Endothelial cell of hepatic sinusoid (primary cell): ENCODE measurements at regions not wholly inside any gene's neighbourhood (a gene's known extent, or its start where the extent isn't known, plus 50 kb on each side); places are given as distances from the start of the nearest gene placed in this dataset.
"Not testable (repeated sequence)": the region's sequence is repeated elsewhere in the genome, so short reads cannot be mapped to it uniquely, and the experiment has no call there.

Experiments
- in situ Hi-C: cut with HindIII; loops from 2 replicates; pipeline ENCODE4 v1.10.0; 2017; ENCODE audit warnings: low sequenced_read_pairs

DNA sequence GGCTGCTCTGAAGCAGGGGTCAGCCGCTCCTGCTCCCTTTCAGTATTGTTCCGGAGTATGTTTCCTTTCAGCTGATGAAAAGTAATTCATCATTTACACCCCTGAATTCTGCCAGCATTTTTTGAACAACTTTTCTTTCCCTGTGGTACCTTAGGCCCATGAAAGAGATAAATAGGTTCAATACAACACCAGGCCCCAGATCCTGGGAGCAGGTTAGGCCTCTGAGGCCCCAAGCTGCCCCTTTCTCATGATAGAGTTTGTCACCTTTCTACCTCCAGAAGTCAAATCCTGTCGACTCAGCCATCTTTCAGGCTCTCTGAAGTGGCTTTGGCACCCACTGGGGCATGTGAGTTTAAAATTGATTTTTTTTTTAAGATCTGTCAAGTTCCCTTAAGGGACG, 1415.1 kb upstream of the ZEB2 start:
- in situ Hi-C loops: no loop called here

DNA sequence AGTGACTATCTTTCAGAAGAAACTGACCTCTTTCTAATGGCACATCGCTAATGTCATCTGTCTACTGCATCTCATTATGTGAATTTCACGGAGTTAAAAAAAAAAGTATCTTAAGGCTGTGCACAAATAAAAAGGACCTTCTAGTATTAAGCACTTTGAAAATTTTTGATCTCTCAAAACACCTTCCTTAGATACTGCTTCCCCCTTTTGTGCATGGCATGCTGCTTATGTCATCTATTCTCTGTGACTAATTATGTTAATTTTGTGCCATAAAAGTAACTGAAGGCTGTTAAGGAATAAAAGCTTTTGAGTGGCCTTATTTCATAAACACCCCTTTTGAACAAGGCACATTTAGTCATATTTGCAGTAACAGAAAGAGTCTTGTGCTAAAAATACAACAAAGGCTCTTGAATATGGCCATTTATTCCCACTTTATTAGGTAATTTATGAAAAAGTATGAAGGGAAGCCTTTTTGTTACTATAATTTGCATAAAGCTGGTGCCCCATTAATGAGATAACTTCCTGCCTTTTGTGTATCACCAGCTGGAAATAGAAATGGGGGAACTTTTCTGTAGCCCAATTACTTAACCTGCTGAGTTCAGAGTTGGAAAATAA, 1412.0 kb upstream of the ZEB2 start:
- in situ Hi-C loops: no loop called here

DNA sequence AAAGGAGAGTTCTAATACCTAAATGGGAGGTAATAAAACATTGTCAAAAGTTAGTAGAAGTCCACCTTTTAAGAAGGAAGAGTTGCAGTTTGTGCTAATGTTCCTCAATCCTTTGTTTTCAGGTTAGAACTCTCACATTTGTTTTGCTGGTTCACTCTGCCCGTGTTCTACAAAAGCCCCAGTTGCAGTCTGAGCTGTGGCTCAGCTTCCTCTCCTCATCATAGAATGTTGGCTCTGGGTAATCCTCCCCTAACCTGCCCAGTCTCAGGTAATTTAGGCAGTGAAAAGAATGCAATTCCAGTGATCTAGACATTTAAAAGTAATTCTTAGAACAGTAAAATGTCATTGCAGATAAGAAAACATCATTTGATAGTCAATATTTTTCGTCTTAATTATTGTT, 1410.4 kb upstream of the ZEB2 start:
- in situ Hi-C loops: no loop called here

DNA sequence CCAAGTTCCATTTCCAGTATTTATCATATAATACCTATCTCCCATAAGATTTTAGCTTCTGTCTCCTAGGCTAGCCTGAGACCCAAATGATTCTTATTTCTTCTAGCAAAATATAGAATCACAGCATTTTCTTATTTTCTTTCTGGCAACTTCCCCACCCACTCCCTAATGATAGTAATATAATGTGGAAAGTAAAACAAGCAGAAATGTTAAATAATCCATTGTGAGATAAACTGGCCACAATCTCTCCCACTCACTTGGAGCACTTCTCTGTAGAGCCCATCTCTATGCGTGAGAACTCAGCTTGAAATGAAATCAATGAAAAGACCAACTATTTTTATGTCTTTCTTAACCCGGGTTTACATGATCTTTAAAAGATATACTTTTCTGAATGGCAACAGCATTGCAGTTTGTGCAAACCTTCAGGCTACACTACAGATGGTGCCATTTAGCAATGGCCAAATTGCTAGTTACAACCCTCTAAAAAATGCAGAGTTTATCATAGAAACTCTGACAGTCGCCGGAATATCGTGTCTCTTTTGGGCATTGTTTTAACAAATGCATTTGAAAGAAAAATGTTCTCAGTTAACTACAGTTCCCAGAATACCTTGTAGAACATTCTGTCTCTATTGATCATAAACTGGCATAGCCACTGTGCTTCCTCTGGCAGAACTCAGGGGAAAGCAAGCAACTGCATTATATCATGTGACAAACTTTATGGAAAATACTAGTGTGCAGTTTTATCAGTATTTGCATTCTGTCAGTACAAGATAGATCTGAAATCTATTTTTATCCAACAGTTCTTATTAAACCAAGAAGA, 1407.4 kb upstream of the ZEB2 start:
- in situ Hi-C loops: no loop called here

DNA sequence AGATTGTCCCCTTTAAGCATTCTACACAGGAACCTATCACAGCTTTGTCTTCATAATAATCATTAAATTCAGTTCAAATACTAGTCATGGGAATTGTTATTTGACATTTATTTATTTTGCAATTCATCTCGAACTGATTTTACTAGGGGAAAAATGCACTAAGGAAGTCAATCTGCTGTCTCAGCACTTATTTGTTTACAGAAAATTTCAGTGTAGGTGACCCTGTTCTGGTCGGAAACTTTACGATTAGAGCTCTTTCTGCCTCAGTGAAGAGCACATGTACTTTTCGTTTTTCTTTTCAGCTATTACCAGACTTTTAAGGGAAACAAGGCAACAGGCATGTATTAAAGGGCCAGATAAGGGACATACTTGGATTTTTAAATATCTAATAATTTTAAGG, 1405.7 kb upstream of the ZEB2 start:
- in situ Hi-C loops: no loop called here

DNA sequence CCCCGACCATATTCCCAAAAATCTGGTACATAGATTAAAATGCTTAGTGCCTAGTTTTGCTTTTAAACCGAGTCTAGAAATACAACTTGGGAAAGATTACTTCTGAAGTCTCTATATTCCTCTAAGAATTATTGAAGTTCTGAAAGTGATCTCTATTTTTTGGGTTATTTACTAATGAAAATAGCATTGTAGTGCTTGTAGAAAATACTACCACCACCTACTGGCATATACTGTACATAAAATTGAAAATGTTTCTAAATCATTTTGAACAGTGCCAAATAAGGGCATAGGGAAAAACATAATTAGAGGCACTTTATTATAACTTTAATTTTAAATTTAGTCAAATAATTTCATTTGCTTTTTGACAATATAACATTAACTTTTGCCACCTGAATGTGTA, 1399.6 kb upstream of the ZEB2 start:
- in situ Hi-C loops: no loop called here

DNA sequence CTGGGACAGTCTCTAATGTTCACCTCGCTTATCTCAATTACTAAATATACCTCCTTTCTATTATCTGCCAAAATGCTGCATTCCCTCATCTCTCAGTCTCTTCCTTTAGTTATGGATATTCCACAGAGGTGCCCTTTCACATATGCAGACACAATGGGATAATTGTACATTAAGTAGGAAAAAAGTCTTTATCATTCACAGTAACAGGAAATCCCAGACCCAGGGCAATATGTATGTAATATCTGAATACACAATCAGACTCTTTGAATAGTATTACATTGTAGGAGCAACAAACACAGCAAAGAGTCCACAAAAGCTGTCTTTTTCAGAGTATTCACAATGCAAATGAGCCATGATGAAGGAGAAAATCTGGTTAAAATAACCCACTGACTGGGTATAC, 1399.0 kb upstream of the ZEB2 start:
- in situ Hi-C loops: no loop called here

DNA sequence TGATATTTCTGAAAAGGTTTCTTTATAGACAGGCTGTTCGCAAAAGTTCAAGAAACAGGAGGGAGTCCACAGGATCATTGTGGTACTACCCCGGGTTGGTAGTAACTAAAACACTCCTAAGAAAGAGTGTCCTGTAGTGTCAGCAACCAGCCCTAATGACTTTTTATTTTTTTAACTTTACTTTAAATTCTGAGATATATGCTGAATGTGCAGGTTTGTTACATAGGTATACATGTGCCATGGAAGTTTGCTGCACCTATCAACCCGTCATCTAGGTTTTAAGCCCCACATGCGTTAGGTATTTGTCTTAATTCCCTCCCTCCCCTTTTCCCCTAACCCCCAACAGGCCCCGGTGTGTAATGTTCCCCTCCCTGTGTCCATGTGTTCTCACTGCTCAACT, 1396.9 kb upstream of the ZEB2 start:
- in situ Hi-C loops: no loop called here

DNA sequence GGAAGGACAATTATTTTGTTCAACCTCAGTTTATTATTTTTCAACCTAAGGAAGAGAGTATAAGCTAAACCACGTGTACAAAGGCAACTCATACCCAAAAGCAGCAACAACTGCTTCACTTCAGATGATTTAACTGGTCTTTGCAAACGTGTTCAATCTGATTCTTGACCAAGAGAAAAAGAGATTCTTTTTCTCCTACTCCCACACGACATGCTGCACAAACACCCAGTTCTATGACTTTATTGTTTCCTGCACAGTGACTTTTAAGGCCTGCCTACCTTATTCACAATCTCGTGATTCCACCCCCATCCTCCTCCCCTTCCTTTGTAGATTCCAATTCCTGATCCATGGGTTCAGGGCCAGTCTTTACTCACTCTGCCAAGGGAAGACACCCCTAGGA, 1394.8 kb upstream of the ZEB2 start:
- in situ Hi-C loops: no loop called here

DNA sequence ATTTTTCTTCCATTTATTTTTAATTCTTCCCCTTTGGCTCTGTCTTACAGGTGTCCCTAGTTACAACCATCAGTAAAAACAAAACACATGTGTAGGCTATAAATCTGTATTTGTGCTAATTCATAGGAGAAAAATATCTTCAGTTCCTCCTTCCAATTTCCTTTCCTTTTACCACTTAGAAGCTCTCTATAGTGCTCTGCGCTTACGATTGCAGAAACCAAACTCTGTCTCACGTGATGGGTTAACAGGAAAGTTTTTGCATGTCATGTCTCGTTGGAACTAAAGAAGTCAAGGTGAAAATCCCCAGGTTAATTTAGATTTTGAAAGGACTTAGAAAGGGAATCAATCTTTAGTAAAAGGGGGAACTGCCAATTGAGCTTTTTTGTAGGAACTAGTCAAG, 1390.5 kb upstream of the ZEB2 start:
- in situ Hi-C loops: no loop called here

DNA sequence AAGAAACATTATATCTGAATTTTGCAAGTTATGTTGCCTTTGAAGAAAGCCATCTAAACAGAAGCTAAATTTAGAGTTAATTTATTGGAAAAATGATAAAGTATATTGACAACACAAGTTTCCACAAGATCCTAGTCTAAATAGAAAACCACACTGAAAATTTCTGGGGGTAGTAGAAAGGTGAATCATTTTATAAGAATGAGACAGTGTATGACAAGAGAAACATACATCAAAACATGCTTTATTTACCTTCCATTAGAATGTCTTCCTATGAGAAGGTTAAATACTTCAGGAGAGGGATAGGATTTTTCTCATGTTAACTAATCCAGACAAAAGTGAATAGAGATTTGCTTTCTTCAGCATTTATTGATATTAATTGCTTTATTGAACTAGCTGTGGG, 1389.8 kb upstream of the ZEB2 start:
- in situ Hi-C loops: no loop called here

DNA sequence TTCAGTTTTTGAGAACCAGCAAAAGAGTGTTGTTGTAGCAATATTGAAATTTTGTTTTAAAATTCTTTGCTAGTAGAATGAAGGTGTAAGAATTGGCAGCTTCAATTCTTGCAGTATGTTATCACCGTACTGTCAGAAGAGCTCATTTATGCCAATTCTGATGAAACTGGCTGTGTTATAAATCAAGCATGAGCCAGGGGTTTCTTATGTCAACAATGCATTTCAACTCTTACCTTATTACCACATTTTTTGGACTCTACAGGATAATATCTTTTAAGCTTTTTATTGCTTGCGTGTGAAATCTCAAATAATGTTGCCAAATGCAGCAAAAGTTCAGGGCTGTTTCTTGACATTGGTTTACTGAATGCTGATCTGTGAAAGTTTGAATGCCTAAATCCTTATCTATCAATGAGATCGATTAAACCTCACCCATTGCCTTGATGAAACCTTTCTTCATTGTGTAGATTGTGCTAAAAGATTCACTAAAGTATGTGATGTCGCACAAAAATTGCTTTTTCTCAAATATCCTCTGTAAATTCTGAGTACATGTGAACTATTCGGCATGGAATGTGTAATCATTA, 1389.3 kb upstream of the ZEB2 start:
- in situ Hi-C loops: no loop called here

DNA sequence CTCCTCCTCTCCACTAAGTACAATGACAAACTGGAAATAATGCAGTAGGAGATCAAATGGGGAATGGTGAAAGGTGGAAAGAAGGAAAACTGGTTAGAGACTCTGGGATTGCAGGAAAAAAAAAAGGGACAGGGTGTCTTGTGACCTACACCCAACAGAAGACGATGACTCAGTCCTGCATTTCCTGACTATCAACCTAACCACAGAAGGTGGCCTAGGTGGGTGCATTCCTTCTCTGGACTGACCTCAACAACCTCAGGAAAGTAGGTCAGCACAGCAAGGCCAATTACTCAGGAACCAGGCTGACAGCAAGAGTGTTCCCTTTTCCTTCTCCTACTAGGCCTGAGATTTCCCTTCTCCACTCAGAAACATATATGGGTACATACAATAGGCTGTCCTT, 1386.4 kb upstream of the ZEB2 start:
- in situ Hi-C loops: no loop called here

DNA sequence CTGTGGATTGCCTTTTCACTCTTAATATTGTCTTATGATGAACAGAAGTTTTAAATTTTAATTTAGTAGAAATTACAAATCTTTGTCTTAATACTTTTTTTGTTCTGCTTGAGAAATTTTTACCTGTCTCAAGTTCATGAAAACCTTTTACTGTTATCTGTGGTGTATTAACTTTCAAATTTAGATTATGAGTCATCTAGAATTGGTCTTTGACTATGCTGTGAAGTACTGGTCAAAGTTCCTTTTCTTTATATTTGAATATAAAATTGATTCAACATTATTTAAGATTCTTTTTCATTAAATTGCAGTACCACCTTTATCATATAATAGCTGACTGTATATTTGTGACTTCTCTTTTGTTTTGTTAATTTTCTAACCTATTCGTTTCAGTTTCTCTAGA, 1385.5 kb upstream of the ZEB2 start:
- in situ Hi-C loops: no loop called here

DNA sequence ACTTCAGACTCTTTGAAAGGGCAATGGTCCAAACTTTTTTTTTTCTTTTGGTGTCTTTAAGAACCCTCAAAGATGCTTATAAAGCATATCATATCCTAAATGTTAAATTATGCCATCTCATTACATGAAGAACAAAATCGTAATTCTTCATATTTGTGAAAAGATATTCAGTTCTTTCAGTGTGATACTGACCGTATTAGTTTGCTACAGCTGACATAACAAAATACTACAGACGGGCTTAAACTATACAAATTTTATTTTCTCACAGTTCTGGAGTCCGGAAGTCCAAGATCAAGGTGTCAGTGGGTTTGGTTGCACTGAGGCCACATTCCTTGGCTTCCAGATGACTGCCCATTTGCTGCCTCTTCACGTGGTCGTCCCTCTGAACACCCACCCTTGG, 1377.2 kb upstream of the ZEB2 start:
- in situ Hi-C loops: loop anchor here (5.0 kb wide), 1 partner anchor 50 kb away; no protein-coding TSS in a partner anchor

DNA sequence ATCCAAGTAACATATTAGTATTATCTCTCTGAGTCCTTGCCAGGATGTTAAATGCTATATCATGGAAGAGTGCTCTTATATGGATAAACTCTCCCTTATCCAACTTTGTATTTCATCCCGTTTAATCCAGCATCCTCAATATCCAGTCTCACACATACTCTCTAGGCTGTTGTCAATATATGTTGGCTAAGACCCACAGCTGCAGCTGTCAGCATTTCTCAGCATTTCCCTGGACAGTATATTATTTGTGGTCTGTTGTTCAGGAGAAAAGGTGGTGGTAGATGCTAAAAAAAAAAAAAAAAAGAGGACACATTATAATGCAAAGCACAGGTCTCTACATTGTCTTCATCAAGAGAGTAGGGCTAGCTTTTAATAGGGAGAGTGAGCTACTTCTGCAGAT, 1368.0 kb upstream of the ZEB2 start:
- in situ Hi-C loops: no loop called here

DNA sequence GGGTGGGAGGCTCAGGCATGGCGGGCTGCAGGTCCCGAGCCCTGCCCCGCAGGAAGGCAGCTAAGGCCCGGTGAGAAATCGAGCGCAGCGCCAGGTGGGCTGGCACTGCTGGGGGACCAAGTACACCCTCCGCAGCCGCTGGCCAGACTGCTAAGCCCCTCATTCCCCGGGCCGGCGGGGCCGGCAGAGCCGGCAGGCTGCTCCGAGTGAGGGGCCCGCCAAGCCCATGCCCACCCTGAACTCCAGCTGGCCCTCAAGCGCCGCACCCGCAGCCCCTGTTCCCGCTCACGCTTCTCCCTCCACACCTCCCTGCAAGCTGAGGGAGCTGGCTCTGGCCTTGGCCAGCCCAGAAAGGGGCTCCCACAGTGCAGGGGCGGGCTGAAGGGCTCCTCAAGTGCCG, 1361.1 kb upstream of the ZEB2 start:
- in situ Hi-C loops: not testable (repeated sequence)

DNA sequence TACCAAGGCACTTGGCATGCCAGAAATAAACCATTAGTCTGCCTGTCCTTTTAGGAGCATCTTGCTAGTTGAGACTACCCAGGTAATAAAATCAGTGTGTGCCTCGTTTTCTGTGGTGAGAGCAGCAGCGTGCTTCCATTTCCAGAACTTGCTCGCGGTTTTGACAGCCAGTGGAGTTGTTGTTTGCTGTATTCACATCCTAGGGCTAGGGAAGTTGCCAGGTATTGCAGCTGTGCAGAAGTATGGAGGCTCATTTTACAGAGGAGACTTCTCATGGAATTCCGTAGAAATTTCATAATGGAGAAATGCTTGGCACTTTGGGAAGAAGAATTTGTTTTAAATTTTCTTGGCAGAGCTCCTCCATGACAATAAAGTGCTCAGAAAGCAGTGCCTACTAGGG, 1355.1 kb upstream of the ZEB2 start:
- in situ Hi-C loops: no loop called here

DNA sequence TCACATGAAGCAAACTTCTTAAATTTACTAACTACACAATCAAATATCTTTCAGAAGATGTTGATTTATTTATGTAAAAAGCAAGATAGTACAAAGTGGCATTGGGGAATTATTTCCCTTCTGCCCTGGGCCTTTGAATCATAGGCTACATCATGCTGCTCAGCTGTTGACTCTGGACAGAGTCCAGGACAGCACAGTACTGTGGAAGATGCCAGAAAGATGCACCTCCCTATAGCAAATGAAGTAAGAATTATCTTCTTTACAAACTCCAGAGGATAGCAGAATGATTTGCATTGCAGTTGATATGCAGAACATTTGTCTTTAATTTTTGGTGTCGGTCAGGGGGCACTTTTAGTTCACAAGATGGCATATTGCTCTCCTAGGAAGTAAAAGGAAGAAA, 1354.5 kb upstream of the ZEB2 start:
- in situ Hi-C loops: no loop called here

DNA sequence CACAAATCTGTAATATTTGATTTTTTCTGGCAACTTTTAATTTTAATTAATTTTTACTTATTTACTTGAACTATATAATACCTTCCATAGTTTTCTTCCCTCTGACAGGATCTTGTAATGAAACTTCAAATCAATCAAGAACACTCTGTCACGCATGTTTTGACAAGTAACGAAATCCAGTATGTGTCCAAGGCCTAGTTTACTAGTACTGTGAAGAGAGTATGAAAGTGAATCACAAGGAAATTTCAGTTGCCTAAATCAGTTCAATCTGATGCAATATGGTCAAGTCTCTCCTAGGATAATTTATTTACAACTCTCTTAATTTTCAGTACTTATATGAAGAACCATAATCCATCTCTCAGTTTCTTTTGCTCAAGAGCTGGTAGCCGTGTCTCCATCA, 1344.6 kb upstream of the ZEB2 start:
- in situ Hi-C loops: no loop called here

DNA sequence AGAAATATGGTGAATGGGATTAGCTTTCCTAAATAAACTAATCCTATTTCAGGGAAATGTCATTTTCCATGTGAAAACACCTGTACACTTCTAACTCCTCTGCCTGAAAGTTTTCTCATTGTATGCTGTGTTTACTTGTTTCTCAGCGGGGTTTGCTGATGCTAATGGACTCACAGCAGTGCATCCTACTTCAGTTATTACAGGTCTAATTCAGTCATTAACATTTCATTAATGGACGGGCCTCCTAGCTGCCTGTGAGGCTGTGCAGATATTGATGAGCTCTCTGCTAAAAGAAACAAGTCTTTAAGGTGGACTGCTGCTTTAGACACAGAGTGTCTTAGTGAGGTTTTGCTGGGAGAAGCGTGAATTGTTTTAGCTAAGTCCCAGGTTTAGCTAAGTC, 1342.0 kb upstream of the ZEB2 start:
- in situ Hi-C loops: no loop called here

DNA sequence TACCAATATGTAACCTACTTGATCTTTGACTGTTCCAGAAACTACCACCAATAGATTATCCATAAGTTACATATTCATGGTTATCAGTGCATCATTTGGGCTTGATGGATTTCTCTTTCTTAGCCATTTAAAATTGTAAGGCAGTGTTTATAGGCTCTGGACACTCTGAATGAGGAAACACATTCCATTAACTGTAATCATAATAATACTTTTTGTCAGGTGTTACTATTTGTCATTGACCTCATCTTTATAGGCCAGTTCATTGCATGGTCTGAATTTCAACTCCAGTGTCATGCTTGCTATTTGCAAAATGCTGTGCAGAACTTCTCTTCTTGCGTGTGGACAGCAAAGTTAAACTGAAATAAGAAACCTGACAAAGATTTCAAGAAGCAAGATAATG, 1340.2 kb upstream of the ZEB2 start:
- in situ Hi-C loops: no loop called here
